HL-60/S4 (cell line): ENCODE measurements at regions not wholly inside any gene's neighbourhood (a gene's known extent, or its start where the extent isn't known, plus 50 kb on each side); places are given as distances from the start of the nearest gene placed in this dataset.
"Not testable (repeated sequence)": the region's sequence is repeated elsewhere in the genome, so short reads cannot be mapped to it uniquely, and the experiment has no call there.

ENCODE experiments used
- in situ Hi-C: fragments of 300-500 bp; cut with MboI; formaldehyde crosslinking; loops from 2 replicates; pipeline ENCODE4 v1.14.3; 2022; ENCODE audit warnings: low sequenced_read_pairs

GRCh38 chr9:7484014-7484413 is 315.6 kb downstream of the DMAC1 start:
- in situ Hi-C loops: not testable (repeated sequence)

- in situ Hi-C loops: no loop called here
These were observed 318.0 kb downstream of the DMAC1 start for GRCh38 chr9:7481570-7481969.

- in situ Hi-C loops: no loop called here
These were observed 320.3 kb downstream of the DMAC1 start for GRCh38 chr9:7479300-7479699.

GRCh38 chr9:7478646-7479045 is 320.9 kb downstream of the DMAC1 start:
- in situ Hi-C loops: no loop called here

- in situ Hi-C loops: no loop called here
These were observed 332.4 kb downstream of the DMAC1 start for GRCh38 chr9:7467186-7467585.

GRCh38 chr9:7461791-7462190 is 337.8 kb downstream of the DMAC1 start:
- in situ Hi-C loops: no loop called here

- in situ Hi-C loops: no loop called here
These were observed 342.6 kb downstream of the DMAC1 start for GRCh38 chr9:7456793-7457530.

GRCh38 chr9:7456377-7456776 is 343.2 kb downstream of the DMAC1 start:
- in situ Hi-C loops: no loop called here

- in situ Hi-C loops: no loop called here
These were observed 345.0 kb downstream of the DMAC1 start for GRCh38 chr9:7454624-7455023.

- in situ Hi-C loops: no loop called here
These were observed 347.2 kb downstream of the DMAC1 start for GRCh38 chr9:7452378-7452777.

- in situ Hi-C loops: no loop called here
These were observed 348.5 kb downstream of the DMAC1 start for GRCh38 chr9:7451062-7451461.

- in situ Hi-C loops: no loop called here
These were observed 356.0 kb downstream of the DMAC1 start for GRCh38 chr9:7443541-7443940.

- in situ Hi-C loops: no loop called here
These were observed 360.1 kb downstream of the DMAC1 start for GRCh38 chr9:7439355-7439995.

- in situ Hi-C loops: no loop called here
These were observed 362.8 kb downstream of the DMAC1 start for GRCh38 chr9:7436754-7437153.

GRCh38 chr9:7433508-7434292 is 365.9 kb downstream of the DMAC1 start:
- in situ Hi-C loops: no loop called here

GRCh38 chr9:7432989-7433388 is 366.6 kb downstream of the DMAC1 start:
- in situ Hi-C loops: no loop called here

- in situ Hi-C loops: not testable (repeated sequence)
These were observed 382.2 kb downstream of the DMAC1 start for GRCh38 chr9:7417397-7417796.

GRCh38 chr9:7415836-7416235 is 383.7 kb downstream of the DMAC1 start:
- in situ Hi-C loops: no loop called here

GRCh38 chr9:7408845-7409244 is 390.7 kb downstream of the DMAC1 start:
- in situ Hi-C loops: no loop called here

- in situ Hi-C loops: no loop called here
These were observed 392.3 kb downstream of the DMAC1 start for GRCh38 chr9:7407246-7407645.

GRCh38 chr9:7405924-7406604 is 393.5 kb downstream of the DMAC1 start:
- in situ Hi-C loops: no loop called here
